GM12878 (cell line): ENCODE measurements at regions not wholly inside any gene's neighbourhood (a gene's known extent, or its start where the extent isn't known, plus 50 kb on each side); places are given as distances from the start of the nearest gene placed in this dataset.
"Not testable (repeated sequence)": the region's sequence is repeated elsewhere in the genome, so short reads cannot be mapped to it uniquely, and the experiment has no call there.

Source experiments
- BHLHE40 ChIP-seq, 2 experiments: fragments of 450-650 bp in 1 of 2; IDR thresholded peaks; 2 replicates each; pipeline ENCODE4 v1.6.1; 2011 to 2017; ENCODE audit warnings: low read depth in 2 of 2, borderline replicate concordance in 1 of 2, improper control_type of control experiment in 1 of 2, low read length in 1 of 2, mild to moderate bottlenecking in 1 of 2
- CTCF ChIP-seq, 3 experiments: IDR thresholded peaks in 2 of 3; conservative IDR thresholded peaks in 1 of 3; 2 replicates each; pipeline ENCODE4 v1.5.1; 2011; ENCODE audit warnings: low read depth in 3 of 3, low read length in 3 of 3, mild to moderate bottlenecking in 3 of 3, control low read depth in 2 of 3, moderate library complexity in 2 of 3, inconsistent platforms in 1 of 3, mixed read lengths in 1 of 3; ENCODE audit not compliant: control insufficient read depth in 2 of 3, insufficient read depth in 1 of 3; ENCODE audit errors: extremely low read depth in 1 of 3
- NR2C2 ChIP-seq: IDR thresholded peaks from 2 replicates; pipeline ENCODE4 v1.6.1; 2011; ENCODE audit warnings: borderline replicate concordance, low read depth; ENCODE audit not compliant: control insufficient read depth, insufficient read length
- POLR2A ChIP-seq: IDR thresholded peaks from 2 replicates; pipeline ENCODE4 v1.6.1; 2011; ENCODE audit warnings: low read depth, mild to moderate bottlenecking, low read length
- RCOR1 ChIP-seq: conservative IDR thresholded peaks from 2 replicates; pipeline ENCODE4 v1.6.1; 2012; ENCODE audit warnings: low read depth, low read length, improper control_type of control experiment
- SREBF2 ChIP-seq: IDR thresholded peaks from 2 replicates; pipeline ENCODE4 v1.6.1; 2012; ENCODE audit warnings: mild to moderate bottlenecking, low read length
- ZNF687 ChIP-seq: fragments of 450-650 bp; IDR thresholded peaks from 2 replicates; pipeline ENCODE4 v1.6.1; 2017; ENCODE audit warnings: mild to moderate bottlenecking, moderate library complexity

- TF ChIP-seq SREBF2; CTCF (IDR thresholded peaks at IDR 0.05 in 2 of 3, conservative IDR thresholded peaks at IDR 0.05 in 1 of 3; ENCODE audit: control insufficient read depth in 2 of 3, extremely low read depth in 1 of 3, insufficient read depth in 1 of 3, low read depth in 3 of 3, low read length in 3 of 3); POLR2A; RCOR1; ZNF687; NR2C2; BHLHE40 (IDR thresholded peaks at IDR 0.05; ENCODE audit: borderline replicate concordance in 1 of 2, low read depth in 2 of 2, low read length in 1 of 2): not testable (repeated sequence)
These were observed 93.1 kb downstream of the UNC93B1 start for GRCh38 chr11:67910803-67911202.
